NCI-H748 treated with DMSO at 0.1 percent for 48 hours (cell line): ENCODE measurements at regions not wholly inside any gene's neighbourhood (a gene's known extent, or its start where the extent isn't known, plus 50 kb on each side); places are given as distances from the start of the nearest gene placed in this dataset.
"Not testable (repeated sequence)": the region's sequence is repeated elsewhere in the genome, so short reads cannot be mapped to it uniquely, and the experiment has no call there.

Experiments used
- DNase-seq: peaks from one replicate; lab custom pipeline; 2025; lab: John Stamatoyannopoulos, UW

GRCh38 chr17:53633856-53634255 lies 188.9 kb upstream of the KIF2B start:
- no peak for DNase-seq

- DNase-seq: no peak
Observed at GRCh38 chr17:53631486-53631885, 191.2 kb upstream of the KIF2B start.

- DNase-seq: no peak
Observed at GRCh38 chr17:53630638-53631037, 192.1 kb upstream of the KIF2B start.

- DNase-seq: no peak
Observed at GRCh38 chr17:53630115-53630514, 192.6 kb upstream of the KIF2B start.

GRCh38 chr17:53629188-53629587 lies 193.5 kb upstream of the KIF2B start:
- no peak for DNase-seq

- no peak for DNase-seq
Observed at GRCh38 chr17:53628011-53628410, 194.7 kb upstream of the KIF2B start.

GRCh38 chr17:53627511-53627910 lies 195.2 kb upstream of the KIF2B start:
- no peak for DNase-seq

GRCh38 chr17:53626286-53626685 lies 196.4 kb upstream of the KIF2B start:
- DNase-seq: no peak

GRCh38 chr17:53619025-53619424 lies 203.7 kb upstream of the KIF2B start:
- DNase-seq: no peak

- DNase-seq: not testable (repeated sequence)
Observed at GRCh38 chr17:53608208-53608607, 214.5 kb upstream of the KIF2B start.

GRCh38 chr17:53607475-53607874 lies 215.3 kb upstream of the KIF2B start:
- no peak for DNase-seq

GRCh38 chr17:53588317-53588716 lies 234.4 kb upstream of the KIF2B start:
- DNase-seq: no peak

- no peak for DNase-seq
Observed at GRCh38 chr17:53574038-53574437, 248.7 kb upstream of the KIF2B start.

- DNase-seq: no peak
Observed at GRCh38 chr17:53571342-53571741, 251.4 kb upstream of the KIF2B start.

GRCh38 chr17:53570731-53571130 lies 252.0 kb upstream of the KIF2B start:
- DNase-seq: no peak

- no peak for DNase-seq
Observed at GRCh38 chr17:53560953-53561352, 261.8 kb upstream of the KIF2B start.

GRCh38 chr17:53548252-53548651 lies 274.5 kb upstream of the KIF2B start:
- no peak for DNase-seq

GRCh38 chr17:53543472-53543871 lies 279.3 kb upstream of the KIF2B start:
- no peak for DNase-seq

GRCh38 chr17:53538129-53538617 lies 284.6 kb upstream of the KIF2B start:
- no peak for DNase-seq

GRCh38 chr17:53527473-53527872 lies 295.3 kb upstream of the KIF2B start:
- DNase-seq: no peak

GRCh38 chr17:53525590-53525989 lies 297.1 kb upstream of the KIF2B start:
- no peak for DNase-seq

GRCh38 chr17:53516636-53517035 lies 306.1 kb upstream of the KIF2B start:
- DNase-seq: no peak

- DNase-seq: no peak
Observed at GRCh38 chr17:53499277-53499676, 323.4 kb upstream of the KIF2B start.

- DNase-seq: no peak
Observed at GRCh38 chr17:53496356-53496755, 326.4 kb upstream of the KIF2B start.

GRCh38 chr17:53492532-53492931 lies 330.2 kb upstream of the KIF2B start:
- no peak for DNase-seq
